ENCODE measurements at regions not wholly inside any gene's neighbourhood (a gene's known extent, or its start where the extent isn't known, plus 50 kb on each side); places are given as distances from the start of the nearest gene placed in this dataset.
"Not testable (repeated sequence)": the region's sequence is repeated elsewhere in the genome, so short reads cannot be mapped to it uniquely, and the experiment has no call there.

DNA sequence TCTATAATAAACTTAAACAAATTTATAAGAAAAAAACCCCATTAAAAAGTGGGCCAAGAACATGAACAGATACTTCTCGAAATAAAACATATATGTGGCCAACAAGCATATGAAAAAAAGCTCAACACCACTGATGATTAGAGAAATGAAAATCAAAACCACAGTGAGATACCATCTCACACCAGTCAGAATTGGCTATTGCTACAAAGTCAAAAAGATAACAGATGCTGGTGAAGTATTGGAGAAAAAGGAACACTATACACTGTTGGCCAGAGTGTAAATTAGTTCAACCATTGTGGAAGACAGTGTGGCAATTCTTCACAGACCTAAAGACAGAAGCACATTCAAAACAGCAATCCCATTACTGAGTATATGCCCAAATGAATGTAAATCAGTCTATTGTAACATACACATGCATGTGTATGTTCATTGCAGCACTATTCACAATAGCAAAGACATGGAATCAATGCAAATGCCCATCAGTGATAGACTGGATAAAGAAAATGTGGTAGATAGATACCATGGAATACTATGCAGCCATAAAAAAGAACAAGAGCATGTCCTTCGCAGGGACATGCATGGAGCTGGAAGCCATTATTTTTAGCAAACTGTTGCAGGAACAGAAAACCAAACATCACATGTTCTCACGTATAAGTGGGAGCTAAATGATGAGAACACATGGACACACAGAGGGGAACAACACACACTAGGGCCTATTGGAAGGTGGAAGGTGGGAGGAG is 313.4 kb downstream of the GATA3 start:
- not testable (repeated sequence) for H3K36me3 Mint-ChIP-seq, H3K4me3 Mint-ChIP-seq, H3K27me3 Mint-ChIP-seq, H3K9me3 Mint-ChIP-seq, ATAC-seq, H3K4me1 Mint-ChIP-seq, H3K27ac Mint-ChIP-seq

- H3K4me3 Mint-ChIP-seq = no peak overlapping the region
- ATAC-seq = no peak
These were observed 315.2 kb downstream of the GATA3 start for GRCh38 chr10:8369666-8370065.

DNA sequence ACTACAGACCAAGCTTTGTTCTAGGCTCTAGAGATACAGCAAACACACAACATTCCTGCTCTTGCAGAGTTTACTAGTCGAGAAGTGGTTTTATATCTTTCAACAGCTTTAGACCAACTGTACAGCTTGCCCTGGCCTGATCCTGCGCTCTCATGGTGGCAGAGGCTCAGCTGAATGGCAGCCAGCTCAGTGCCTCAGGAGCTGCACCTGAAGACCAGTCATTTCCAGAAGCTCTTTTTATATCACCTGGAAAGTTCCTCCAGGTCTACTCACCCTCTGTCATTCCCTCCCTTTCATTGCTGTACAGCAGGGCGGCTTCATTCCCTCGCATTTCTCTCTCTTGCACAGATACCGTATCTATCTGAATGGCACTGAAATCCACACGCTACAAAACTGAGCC is 319.8 kb downstream of the GATA3 start:
- Mint-ChIP-seq H3K4me3 (no peak overlapping the region), H3K4me1 (no peaks in the 10 kb centered on the region), H3K36me3 (no peaks in the 10 kb centered on the region), H3K9me3 (no peaks in the 10 kb centered on the region), H3K27me3 (no peaks in the 10 kb centered on the region), H3K27ac (no peak overlapping the region)
- no peak for ATAC-seq

More at GRCh38 chr10:8369666-8370065, 315.2 kb downstream of the GATA3 start:
- Mint-ChIP-seq H3K36me3 (no peaks in the 10 kb centered on the region), H3K27me3 (no peaks in the 10 kb centered on the region), H3K9me3 (peaks cover 3% of the 10 kb centered on the region), H3K27ac (no peak overlapping the region), H3K4me1 (no peaks in the 10 kb centered on the region)

- Mint-ChIP-seq H3K36me3 (no peaks in the 10 kb centered on the region), H3K9me3 (no peaks in the 10 kb centered on the region), H3K27me3 (no peaks in the 10 kb centered on the region), H3K4me3 (no peak overlapping the region), H3K4me1 (no peaks in the 10 kb centered on the region), H3K27ac (no peak overlapping the region)
- no peak for ATAC-seq
These were observed 320.6 kb downstream of the GATA3 start for GRCh38 chr10:8375137-8375536.

GRCh38 chr10:8378198-8378983 is 323.9 kb downstream of the GATA3 start:
- no peak overlapping the region for H3K27ac Mint-ChIP-seq
- H3K36me3 Mint-ChIP-seq = no peaks in the 10 kb centered on the region
- no peak for ATAC-seq
- H3K27me3 Mint-ChIP-seq = no peaks in the 10 kb centered on the region
- H3K4me1 Mint-ChIP-seq = no peaks in the 10 kb centered on the region
- H3K9me3 Mint-ChIP-seq = no peaks in the 10 kb centered on the region
- no peak overlapping the region for H3K4me3 Mint-ChIP-seq

- Mint-ChIP-seq H3K4me1 (no peaks in the 10 kb centered on the region), H3K36me3 (no peaks in the 10 kb centered on the region), H3K4me3 (no peak overlapping the region), H3K9me3 (peaks cover under 1% of the 10 kb centered on the region), H3K27me3 (no peaks in the 10 kb centered on the region), H3K27ac (no peak overlapping the region)
- ATAC-seq = no peak
These were observed 325.7 kb downstream of the GATA3 start for GRCh38 chr10:8379906-8380832.

- Mint-ChIP-seq H3K27ac (no peak overlapping the region), H3K4me1 (no peaks in the 10 kb centered on the region), H3K4me3 (no peak overlapping the region), H3K9me3 (peaks cover 5% of the 10 kb centered on the region), H3K27me3 (no peaks in the 10 kb centered on the region), H3K36me3 (no peaks in the 10 kb centered on the region)
- no peak for ATAC-seq
These were observed 326.5 kb downstream of the GATA3 start for GRCh38 chr10:8380833-8381496.

- no peak for ATAC-seq
- H3K4me3 Mint-ChIP-seq = no peak overlapping the region
- no peaks in the 10 kb centered on the region for H3K36me3 Mint-ChIP-seq
- H3K4me1 Mint-ChIP-seq = no peaks in the 10 kb centered on the region
- H3K27ac Mint-ChIP-seq = no peak overlapping the region
- H3K9me3 Mint-ChIP-seq = peaks cover 17% of the 10 kb centered on the region
- no peaks in the 10 kb centered on the region for H3K27me3 Mint-ChIP-seq
These were observed 332.3 kb downstream of the GATA3 start for GRCh38 chr10:8386781-8387180.

- H3K27ac Mint-ChIP-seq = no peak overlapping the region
- H3K9me3 Mint-ChIP-seq = peaks cover 17% of the 10 kb centered on the region
- no peaks in the 10 kb centered on the region for H3K27me3 Mint-ChIP-seq
- H3K4me3 Mint-ChIP-seq = no peak overlapping the region
- no peaks in the 10 kb centered on the region for H3K4me1 Mint-ChIP-seq
- H3K36me3 Mint-ChIP-seq = no peaks in the 10 kb centered on the region
- no peak for ATAC-seq
These were observed 335.1 kb downstream of the GATA3 start for GRCh38 chr10:8389630-8390029.

DNA sequence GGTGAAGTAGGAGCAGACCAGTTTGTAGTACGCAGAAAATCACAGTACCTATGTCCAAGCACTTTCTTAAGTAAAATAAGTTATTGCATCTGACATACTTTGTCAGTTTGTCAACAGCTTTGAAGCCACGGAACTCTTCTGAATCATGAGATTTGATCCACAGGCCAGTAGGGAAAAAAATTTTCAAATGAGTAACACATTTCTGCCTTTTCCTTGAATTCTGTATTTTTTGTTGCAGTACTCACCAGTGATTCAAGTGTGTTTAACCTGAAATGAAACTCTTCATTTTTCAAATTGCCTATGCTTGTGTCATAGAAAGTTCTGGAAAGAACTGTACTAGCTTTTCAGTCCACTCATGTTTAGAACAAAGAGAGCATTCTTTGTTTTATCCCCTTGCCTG is 337.7 kb downstream of the GATA3 start:
- no peaks in the 10 kb centered on the region for H3K36me3 Mint-ChIP-seq
- H3K27me3 Mint-ChIP-seq = no peaks in the 10 kb centered on the region
- no peak overlapping the region for H3K4me3 Mint-ChIP-seq
- no peak for ATAC-seq
- H3K27ac Mint-ChIP-seq = no peak overlapping the region
- peaks cover 6% of the 10 kb centered on the region for H3K9me3 Mint-ChIP-seq
- H3K4me1 Mint-ChIP-seq = no peaks in the 10 kb centered on the region

GRCh38 chr10:8393531-8393930 is 339.0 kb downstream of the GATA3 start:
- Mint-ChIP-seq H3K27me3 (no peaks in the 10 kb centered on the region), H3K9me3 (no peaks in the 10 kb centered on the region)
- ATAC-seq = no peak

GRCh38 chr10:8396675-8397074 is 342.2 kb downstream of the GATA3 start:
- no peaks in the 10 kb centered on the region for H3K27me3 Mint-ChIP-seq
- no peak overlapping the region for H3K4me3 Mint-ChIP-seq
- H3K36me3 Mint-ChIP-seq = no peaks in the 10 kb centered on the region
- H3K27ac Mint-ChIP-seq = no peak overlapping the region
- ATAC-seq = no peak
- no peaks in the 10 kb centered on the region for H3K4me1 Mint-ChIP-seq
- no peaks in the 10 kb centered on the region for H3K9me3 Mint-ChIP-seq

More at GRCh38 chr10:8393531-8393930, 339.0 kb downstream of the GATA3 start:
- no peaks in the 10 kb centered on the region for H3K4me1 Mint-ChIP-seq
- H3K27ac Mint-ChIP-seq = no peak overlapping the region
- no peak overlapping the region for H3K4me3 Mint-ChIP-seq
- no peaks in the 10 kb centered on the region for H3K36me3 Mint-ChIP-seq

- Mint-ChIP-seq H3K27ac (no peak overlapping the region), H3K4me3 (no peak overlapping the region), H3K4me1 (no peaks in the 10 kb centered on the region), H3K27me3 (no peaks in the 10 kb centered on the region), H3K36me3 (no peaks in the 10 kb centered on the region), H3K9me3 (no peaks in the 10 kb centered on the region)
- no peak for ATAC-seq
These were observed 344.3 kb downstream of the GATA3 start for GRCh38 chr10:8398771-8399170.

GRCh38 chr10:8400151-8400550 is 345.7 kb downstream of the GATA3 start:
- Mint-ChIP-seq H3K4me3 (no peak overlapping the region), H3K4me1 (peaks cover 5% of the 10 kb centered on the region), H3K9me3 (no peaks in the 10 kb centered on the region), H3K27ac (no peak overlapping the region), H3K27me3 (no peaks in the 10 kb centered on the region), H3K36me3 (no peaks in the 10 kb centered on the region)
- no peak for ATAC-seq

- no peak for ATAC-seq
- no peak overlapping the region for H3K27ac Mint-ChIP-seq
- H3K27me3 Mint-ChIP-seq = no peaks in the 10 kb centered on the region
- H3K4me1 Mint-ChIP-seq = peaks cover 7% of the 10 kb centered on the region
- H3K9me3 Mint-ChIP-seq = no peaks in the 10 kb centered on the region
- no peak overlapping the region for H3K4me3 Mint-ChIP-seq
- H3K36me3 Mint-ChIP-seq = no peaks in the 10 kb centered on the region
These were observed 346.4 kb downstream of the GATA3 start for GRCh38 chr10:8400892-8401291.

Measured in stimulated activated memory B cell treated with anti-CD40 and anti-IgM and Interleukin-4, amounts not matched to agents 10 μg/mL and 1 μg/mL and 100 μg/mL, for 72 hours (primary cell).